ENCODE measurements at regions not wholly inside any gene's neighbourhood (a gene's known extent, or its start where the extent isn't known, plus 50 kb on each side); places are given as distances from the start of the nearest gene placed in this dataset.

DNA sequence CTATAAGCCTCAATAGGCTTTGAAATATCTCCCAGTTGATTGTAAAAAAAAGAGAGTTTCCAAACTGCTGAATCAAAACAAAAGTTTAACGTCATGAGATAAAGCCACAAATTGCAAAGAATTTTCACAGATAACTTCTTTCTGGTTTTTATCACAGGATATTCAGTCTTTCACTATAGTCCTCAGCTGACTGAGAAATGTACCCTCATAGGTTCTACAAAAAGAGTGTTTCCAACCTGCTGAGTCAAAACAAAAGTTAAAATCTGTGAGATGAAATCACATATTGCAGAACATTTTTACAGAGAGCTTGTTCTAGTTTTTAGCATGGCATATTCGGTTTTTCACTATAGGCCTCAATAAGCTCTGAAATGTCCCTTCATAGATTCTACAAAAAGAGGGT lies 559.2 kb downstream of the KCNJ18 start:
- no peak for ATAC-seq
- TF ChIP-seq JUND (IDR thresholded peaks at IDR 0.05) (no peak), ELF1 (IDR thresholded peaks at IDR 0.05; ENCODE audit: borderline replicate concordance, low read depth) (no peak), EGR1 (IDR thresholded peaks at IDR 0.05; ENCODE audit: low read depth) (no peak), EZH2phosphoT487 (IDR thresholded peaks at IDR 0.05; ENCODE audit: borderline replicate concordance) (no peak), CEBPB (IDR thresholded peaks at IDR 0.05; ENCODE audit: low read depth) (no peak), SIN3A (IDR thresholded peaks at IDR 0.05; ENCODE audit: low read depth) (no peak), ATF3 (IDR thresholded peaks at IDR 0.05) (no peak), CBX3 (IDR thresholded peaks at IDR 0.05; ENCODE audit: low read depth) (no peak)
- TF ChIP-seq, protein P1, sequence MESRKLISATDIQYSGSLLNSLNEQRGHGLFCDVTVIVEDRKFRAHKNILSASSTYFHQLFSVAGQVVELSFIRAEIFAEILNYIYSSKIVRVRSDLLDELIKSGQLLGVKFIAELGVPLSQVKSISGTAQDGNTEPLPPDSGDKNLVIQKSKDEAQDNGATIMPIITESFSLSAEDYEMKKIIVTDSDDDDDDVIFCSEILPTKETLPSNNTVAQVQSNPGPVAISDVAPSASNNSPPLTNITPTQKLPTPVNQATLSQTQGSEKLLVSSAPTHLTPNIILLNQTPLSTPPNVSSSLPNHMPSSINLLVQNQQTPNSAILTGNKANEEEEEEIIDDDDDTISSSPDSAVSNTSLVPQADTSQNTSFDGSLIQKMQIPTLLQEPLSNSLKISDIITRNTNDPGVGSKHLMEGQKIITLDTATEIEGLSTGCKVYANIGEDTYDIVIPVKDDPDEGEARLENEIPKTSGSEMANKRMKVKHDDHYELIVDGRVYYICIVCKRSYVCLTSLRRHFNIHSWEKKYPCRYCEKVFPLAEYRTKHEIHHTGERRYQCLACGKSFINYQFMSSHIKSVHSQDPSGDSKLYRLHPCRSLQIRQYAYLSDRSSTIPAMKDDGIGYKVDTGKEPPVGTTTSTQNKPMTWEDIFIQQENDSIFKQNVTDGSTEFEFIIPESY (IDR thresholded peaks at IDR 0.05; ENCODE audit: extremely low read depth, insufficient replicate concordance, low read length): no peak
- intact Hi-C loops (cut with micrococcal nuclease): no loop called here
- H3K9ac ChIP-seq (ENCODE audit: low read length): no peak overlapping the region
- H3K79me2 ChIP-seq (ENCODE audit: insufficient read depth, low read length): no peaks in the 10 kb centered on the region
- BruUV-seq (replicated peaks): no TSS peak
- H2AFZ ChIP-seq (ENCODE audit: low read depth, low read length, poor library complexity, severe bottlenecking): no peak overlapping the region
- H4K20me1 ChIP-seq (ENCODE audit: insufficient read depth): no peaks in the 10 kb centered on the region
- H3K27ac ChIP-seq (ENCODE audit: low read depth, low read length): no peak overlapping the region
- peaks cover 0 to 16% of the 10 kb centered on the region in 2 experiments; a peak in 2 of 4 replicates for H3K9me3 ChIP-seq (ENCODE audit: control insufficient read depth in 1 of 2, insufficient read depth in 1 of 2, low read depth in 1 of 2, low read length in 2 of 2)
- H3K9me2 ChIP-seq (ENCODE audit: insufficient read depth): no peaks in the 10 kb centered on the region
- ChIA-PET RAD21 (ENCODE audit: low non-redundant PET in 1 of 2, low total read pairs in 2 of 2, uncharacterized antibody in 2 of 2, unreplicated experiment in 2 of 2) (no interaction called here), POLR2A (no interaction called here), CTCF (no interaction called here)
- no peaks in the 10 kb centered on the region for H3K27me3 ChIP-seq (ENCODE audit: insufficient read depth, low read length)
- no peak overlapping the region for H3K4me3 ChIP-seq (replicated peaks in 1 of 2; ENCODE audit: low read depth in 1 of 2, low read length in 2 of 2)
- H3K4me1 ChIP-seq (ENCODE audit: control insufficient read depth in 1 of 2, insufficient read depth in 2 of 2, low read length in 2 of 2): no peaks in the 10 kb centered on the region
- H3K36me3 ChIP-seq (ENCODE audit: control insufficient read depth in 1 of 2, insufficient read depth in 2 of 2, low read length in 2 of 2): no peaks in the 10 kb centered on the region
- H3K4me2 ChIP-seq (ENCODE audit: low read length): no peak overlapping the region
- DNase-seq (ENCODE audit: low read depth, low spot score): no peak

DNA sequence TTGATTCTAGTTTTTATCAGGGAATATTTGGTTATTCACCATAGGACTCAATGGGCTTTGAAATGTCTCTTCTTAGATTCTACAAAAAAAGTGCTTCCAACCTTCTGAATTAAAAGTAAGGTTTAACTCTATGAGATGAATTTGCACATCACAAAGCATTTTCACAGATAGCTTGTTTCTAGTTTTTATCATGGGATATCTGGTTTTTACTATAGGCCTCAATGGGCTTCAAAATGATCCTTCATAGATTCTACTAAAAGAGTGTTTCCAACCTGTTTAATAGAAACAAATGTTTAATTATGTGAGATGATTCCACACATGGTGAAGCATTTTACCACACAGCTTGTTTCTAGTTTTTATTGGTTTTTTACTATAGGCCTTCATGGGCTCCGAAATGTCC lies 560.7 kb downstream of the KCNJ18 start:
- RAD21 ChIA-PET (ENCODE audit: low non-redundant PET in 1 of 2, low total read pairs in 2 of 2, uncharacterized antibody in 2 of 2, unreplicated experiment in 2 of 2): no interaction called here
- H3K9ac ChIP-seq (ENCODE audit: low read length): no peak overlapping the region
- no peaks in the 10 kb centered on the region for H3K27me3 ChIP-seq (ENCODE audit: insufficient read depth, low read length)
- no peak overlapping the region for H2AFZ ChIP-seq (ENCODE audit: low read depth, low read length, poor library complexity, severe bottlenecking)
- TF ChIP-seq YY1 (IDR thresholded peaks at IDR 0.05; ENCODE audit: extremely low read depth, insufficient replicate concordance, low read depth, low read length) (no peak), REST (IDR thresholded peaks at IDR 0.05; ENCODE audit: low read depth) (no peak), JUND (IDR thresholded peaks at IDR 0.05) (no peak), SRF (IDR thresholded peaks at IDR 0.05; ENCODE audit: low read depth) (no peak)
- CTCF ChIA-PET: no interaction called here
- POLR2A ChIA-PET: no interaction called here
- BruUV-seq (replicated peaks): no TSS peak
- intact Hi-C loops (cut with micrococcal nuclease): no loop called here
- no peak overlapping the region for H3K4me3 ChIP-seq (replicated peaks in 1 of 2; ENCODE audit: low read depth in 1 of 2, low read length in 2 of 2)
- H3K4me2 ChIP-seq (ENCODE audit: low read length): no peak overlapping the region
- no peaks in the 10 kb centered on the region for H3K36me3 ChIP-seq (ENCODE audit: control insufficient read depth in 1 of 2, insufficient read depth in 2 of 2, low read length in 2 of 2)
- no peak overlapping the region for H3K27ac ChIP-seq (ENCODE audit: low read depth, low read length)
- H3K4me1 ChIP-seq (ENCODE audit: control insufficient read depth in 1 of 2, insufficient read depth in 2 of 2, low read length in 2 of 2): no peaks in the 10 kb centered on the region
- peaks cover 0 to 14% of the 10 kb centered on the region in 2 experiments; a peak in 2 of 4 replicates for H3K9me3 ChIP-seq (ENCODE audit: control insufficient read depth in 1 of 2, insufficient read depth in 1 of 2, low read depth in 1 of 2, low read length in 2 of 2)
- H3K79me2 ChIP-seq (ENCODE audit: insufficient read depth, low read length): no peaks in the 10 kb centered on the region
- no peak for ATAC-seq
- no peaks in the 10 kb centered on the region for H3K9me2 ChIP-seq (ENCODE audit: insufficient read depth)
- DNase-seq (ENCODE audit: low read depth, low spot score): no peak
- no peaks in the 10 kb centered on the region for H4K20me1 ChIP-seq (ENCODE audit: insufficient read depth)

Data from HCT116 (cell line).